GM12873 (cell line): ENCODE measurements at regions not wholly inside any gene's neighbourhood (a gene's known extent, or its start where the extent isn't known, plus 50 kb on each side); places are given as distances from the start of the nearest gene placed in this dataset.

Experiments used
- CTCF ChIP-seq: IDR thresholded peaks from 2 replicates; pipeline ENCODE4 v1.5.1; 2012; ENCODE audit warnings: low read depth, mild to moderate bottlenecking, moderate library complexity, low read length, control low read depth; ENCODE audit not compliant: insufficient read depth; ENCODE audit errors: missing control alignments

- TF ChIP-seq CTCF, result no peak
Measured at GRCh38 chr3:94291686-94292085, 228.8 kb downstream of the NSUN3 start.

- TF ChIP-seq CTCF, result no peak
Measured at GRCh38 chr3:94292151-94292550, 229.3 kb downstream of the NSUN3 start.

GRCh38 chr3:94293793-94294195 is 230.9 kb downstream of the NSUN3 start:
- TF ChIP-seq CTCF, result no peak

- TF ChIP-seq CTCF, result no peak
Measured at GRCh38 chr3:94294806-94295205, 231.9 kb downstream of the NSUN3 start.

GRCh38 chr3:94299716-94300115 is 236.9 kb downstream of the NSUN3 start:
- no peak for TF ChIP-seq CTCF

GRCh38 chr3:94301366-94301765 is 238.5 kb downstream of the NSUN3 start:
- TF ChIP-seq CTCF, result no peak

GRCh38 chr3:94303266-94303665 is 240.4 kb downstream of the NSUN3 start:
- no peak for TF ChIP-seq CTCF
